ENCODE measurements at regions not wholly inside any gene's neighbourhood (a gene's known extent, or its start where the extent isn't known, plus 50 kb on each side); places are given as distances from the start of the nearest gene placed in this dataset.

DNA sequence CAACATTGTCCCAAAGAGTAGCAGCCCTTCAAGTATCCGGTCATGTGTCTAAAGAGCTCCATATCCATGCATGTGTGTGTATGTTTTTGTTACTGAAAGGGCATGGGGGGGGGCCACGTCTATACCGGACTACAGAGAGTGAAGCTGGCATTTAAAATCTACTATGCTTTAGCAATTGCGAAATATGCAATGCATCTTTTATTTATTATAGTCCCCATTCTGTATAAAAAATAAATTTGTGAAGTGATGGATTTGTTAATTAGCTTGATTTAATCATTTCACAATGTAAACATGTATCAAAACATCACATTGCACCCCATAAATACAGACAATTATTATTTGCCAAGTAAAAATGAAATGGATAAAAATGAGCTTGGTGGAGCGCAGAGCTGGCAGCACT, 149.4 kb upstream of the ID2 start:
- no peak for TF ChIP-seq CTCF (conservative IDR thresholded peaks at IDR 0.05; ENCODE audit: low read length)
- TF ChIP-seq EZH2phosphoT487 (IDR thresholded peaks at IDR 0.05; ENCODE audit: borderline replicate concordance), result no peak

All from Loucy (cell line).